Kidney (tissue), 13 donors: ENCODE measurements at regions not wholly inside any gene's neighbourhood (a gene's known extent, or its start where the extent isn't known, plus 50 kb on each side); places are given as distances from the start of the nearest gene placed in this dataset.

Source experiments
- DNase-seq, 5 donors: peaks; one replicate each; pipeline ENCODE4 v3.0.0-alpha.2; 2013 to 2020
- FAIRE-seq: peaks from 2 replicates; lab custom pipeline; 2012; peaks lifted over from hg19 to GRCh38; lab: Jason Lieb, UNC
- H3K27ac ChIP-seq, 2 donors: one replicate each; pipeline ENCODE4 v1.7.0; 2013; ENCODE audit warnings: low read depth in 2 of 2, low read length in 2 of 2, inconsistent platforms in 1 of 2
- H3K27me3 ChIP-seq: one replicate; pipeline ENCODE4 v1.7.1; 2013; ENCODE audit warnings: low read length, inconsistent platforms; ENCODE audit not compliant: control insufficient read depth, insufficient read depth
- H3K36me3 ChIP-seq, 3 donors: one replicate each; pipeline versions ENCODE4 v1.7.0 to v1.7.1; 2013; ENCODE audit warnings: low read length in 3 of 3, control low read depth in 1 of 3, inconsistent platforms in 1 of 3; ENCODE audit not compliant: insufficient read depth in 3 of 3, control insufficient read depth in 2 of 3
- H3K4me1 ChIP-seq, 3 donors: one replicate each; pipeline versions ENCODE4 v1.7.0 to v1.7.1; 2013; ENCODE audit warnings: low read length in 3 of 3, inconsistent platforms in 1 of 3, low read depth in 1 of 3; ENCODE audit not compliant: control insufficient read depth in 2 of 3, insufficient read depth in 2 of 3
- H3K4me3 ChIP-seq, 3 donors: one replicate each; pipeline versions ENCODE4 v1.7.0 to v1.8.1; 2013; ENCODE audit warnings: low read length in 3 of 3, control low read depth in 1 of 3, inconsistent platforms in 1 of 3
- H3K9ac ChIP-seq, 3 donors: one replicate each; pipeline versions ENCODE4 v1.7.0 to v1.7.1; 2013; ENCODE audit warnings: low read length in 3 of 3, control low read depth in 1 of 3, inconsistent platforms in 1 of 3
- H3K9me3 ChIP-seq, 3 donors: one replicate each; pipeline versions ENCODE4 v1.7.0 to v1.7.1; 2013; ENCODE audit warnings: low read length in 3 of 3, control low read depth in 1 of 3, inconsistent platforms in 1 of 3; ENCODE audit not compliant: control insufficient read depth in 2 of 3, insufficient read depth in 1 of 3
- CTCF ChIP-seq: IDR thresholded peaks from 3 replicates; pipeline ENCODE4 v1.5.1; 2012; ENCODE audit warnings: mild to moderate bottlenecking, moderate library complexity, borderline replicate concordance; ENCODE audit not compliant: insufficient read depth; ENCODE audit errors: extremely low read depth
- intact Hi-C: fragments of 100-400 bp; cut with DNase I; formaldehyde crosslinking; loops from one replicate; pipeline ENCODE4 v1.11.1; 2022
- donor health status: control.
- donor health status: control.
- donor health status: control.
- donor health status: control.
- donor health status: control.
- donor health status: DM: yes; HTN: yes; CAD: no.
- donor health status: Normal renal cell carcinoma (clear cell type).

DNA sequence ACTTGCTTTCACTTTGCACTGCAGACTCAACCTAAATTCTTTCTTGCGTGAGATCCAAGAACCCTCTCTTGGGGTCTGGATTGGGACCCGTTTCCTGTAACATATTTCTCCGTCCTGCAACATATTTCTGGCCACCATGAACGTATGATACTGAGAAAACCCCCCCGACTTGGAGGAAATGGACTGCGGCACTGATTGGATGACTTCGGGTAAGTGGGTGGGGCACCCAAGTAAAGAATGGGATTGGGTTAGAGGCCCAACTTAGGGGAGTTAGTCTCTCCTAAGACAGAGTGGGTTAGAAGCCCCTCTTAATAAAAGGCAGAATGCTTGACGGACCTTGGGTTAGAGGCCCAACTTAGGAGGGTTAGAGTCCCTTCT lies 690.4 kb downstream of the UQCRFS1 start:
- H3K9me3 ChIP-seq: no peaks in the 10 kb centered on the region
- DNase-seq (no peak), FAIRE-seq (no peak)
- H3K27me3 ChIP-seq: no peaks in the 10 kb centered on the region
- intact Hi-C loops: no loop called here
- no peak overlapping the region for H3K9ac ChIP-seq
- TF ChIP-seq CTCF: no peak
- H3K4me3 ChIP-seq: no peak overlapping the region
- no peak overlapping the region for H3K27ac ChIP-seq
- no peaks in the 10 kb centered on the region for H3K4me1 ChIP-seq
- no peaks in the 10 kb centered on the region for H3K36me3 ChIP-seq

DNA sequence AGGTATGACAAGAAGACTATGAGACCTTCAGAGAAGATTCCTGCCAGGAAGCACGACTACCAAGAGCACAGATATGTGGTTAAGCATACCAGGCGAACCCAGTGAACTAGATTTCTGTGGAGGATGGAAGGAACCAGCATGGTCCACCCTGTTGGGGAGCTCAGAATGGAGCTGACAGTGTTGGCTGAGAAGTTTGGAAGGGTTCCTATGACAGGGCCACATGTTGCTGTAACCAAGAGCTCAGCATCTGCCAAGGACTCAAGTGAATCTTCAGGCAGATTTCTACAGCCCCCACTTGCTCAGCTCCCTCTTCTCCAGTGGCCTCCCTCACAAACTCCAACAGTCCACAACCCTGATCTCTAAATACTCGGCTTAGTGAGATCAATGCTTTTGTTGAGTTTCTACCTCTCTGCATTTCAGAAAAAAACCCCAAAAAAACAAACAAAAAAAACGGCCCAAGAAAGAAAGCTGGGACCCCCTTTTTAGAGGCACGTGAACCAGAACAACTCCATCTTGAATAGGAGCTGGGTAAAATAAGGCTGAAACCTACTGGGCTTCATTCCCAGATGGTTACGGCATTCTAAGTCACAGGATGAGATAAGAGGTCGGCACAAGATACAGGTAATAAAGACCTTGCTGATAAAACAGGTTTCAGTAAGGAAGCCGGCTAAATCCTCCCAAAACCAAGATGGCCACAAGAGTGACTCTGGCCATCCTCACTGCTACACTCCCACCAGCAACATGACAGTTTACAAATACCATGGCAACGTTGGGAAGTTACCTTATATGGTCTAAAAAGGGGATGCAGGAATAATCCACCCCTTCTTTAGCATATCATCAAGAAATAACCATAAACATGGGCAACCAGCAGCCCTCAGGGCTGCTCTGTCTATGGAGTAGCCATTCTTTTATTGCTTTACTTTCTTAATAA lies 691.1 kb downstream of the UQCRFS1 start:
- intact Hi-C loops: no loop called here
- TF ChIP-seq CTCF: no peak
- H3K4me1 ChIP-seq: no peaks in the 10 kb centered on the region
- DNase-seq (no peak), FAIRE-seq (no peak)
- no peaks in the 10 kb centered on the region for H3K27me3 ChIP-seq
- no peaks in the 10 kb centered on the region for H3K9me3 ChIP-seq
- no peak overlapping the region for H3K9ac ChIP-seq
- H3K36me3 ChIP-seq: no peaks in the 10 kb centered on the region
- no peak overlapping the region for H3K27ac ChIP-seq
- no peak overlapping the region for H3K4me3 ChIP-seq

- H3K9me3 ChIP-seq: no peaks in the 10 kb centered on the region
- H3K9ac ChIP-seq: no peak overlapping the region
- DNase-seq: no peak
- no peak for TF ChIP-seq CTCF
- FAIRE-seq: no peak
- H3K27ac ChIP-seq: no peak overlapping the region
- no peaks in the 10 kb centered on the region for H3K36me3 ChIP-seq
- H3K27me3 ChIP-seq: no peaks in the 10 kb centered on the region
- H3K4me3 ChIP-seq: no peak overlapping the region
- intact Hi-C loops: no loop called here
- H3K4me1 ChIP-seq: no peaks in the 10 kb centered on the region
Measured at GRCh38 chr19:28520998-28521568, 691.9 kb downstream of the UQCRFS1 start.
